Suprapubic skin (tissue), 4 donors: ENCODE measurements at regions not wholly inside any gene's neighbourhood (a gene's known extent, or its start where the extent isn't known, plus 50 kb on each side); places are given as distances from the start of the nearest gene placed in this dataset.

Experiments used
- DNase-seq, 2 donors: peaks; one replicate each; pipeline ENCODE4 v3.0.0-alpha.2; 2019; ENCODE audit warnings: low spot score in 2 of 2
- H3K27ac ChIP-seq: fragments of 200-600 bp; sonication (generic); one replicate; pipeline ENCODE4 v1.5.1; 2019
- H3K27me3 ChIP-seq: fragments of 200-600 bp; sonication (generic); one replicate; pipeline ENCODE4 v1.5.1; 2019
- H3K36me3 ChIP-seq: fragments of 200-600 bp; sonication (generic); one replicate; pipeline ENCODE4 v1.5.1; 2019
- H3K4me1 ChIP-seq: fragments of 200-600 bp; sonication (generic); one replicate; pipeline ENCODE4 v1.5.1; 2019
- H3K4me3 ChIP-seq: fragments of 200-600 bp; sonication (generic); one replicate; pipeline ENCODE4 v1.5.1; 2019; ENCODE audit warnings: mild to moderate bottlenecking
- H3K9me3 ChIP-seq: fragments of 200-600 bp; sonication (generic); one replicate; pipeline ENCODE4 v1.5.1; 2019
- EP300 ChIP-seq: sonication (generic); formaldehyde crosslinking; IDR thresholded peaks from one replicate; pipeline ENCODE4 v1.6.1; 2017; ENCODE audit warnings: antibody characterized with exemption
- POLR2A ChIP-seq, 2 donors: fragments of 450-650 bp; IDR thresholded peaks; one replicate each; pipeline ENCODE4 v1.6.1; 2017; ENCODE audit warnings: antibody characterized with exemption in 2 of 2, mild to moderate bottlenecking in 2 of 2, moderate library complexity in 2 of 2
- POLR2AphosphoS5 ChIP-seq, 3 donors: sonication (generic); formaldehyde crosslinking; IDR thresholded peaks; one replicate each; pipeline ENCODE4 v1.6.1; 2017; ENCODE audit warnings: antibody characterized with exemption in 3 of 3
- WGBS: methylation state at CpG from one replicate; pipeline ENCODE4 v1.1.5; 2018; 5-methylcytosine and 5-hydroxymethylcytosine counted together
- TF ChIP-seq, protein P1 (sequence below), 2 donors: fragments of 200-600 bp in 1 of 2; fragments of 450-650 bp in 1 of 2; sonication (generic) in 1 of 2; IDR thresholded peaks; one replicate each; pipeline ENCODE4 v1.5.1; 2016 to 2019; ENCODE audit warnings: antibody characterized with exemption in 2 of 2, mild to moderate bottlenecking in 1 of 2, moderate library complexity in 1 of 2

DNA sequence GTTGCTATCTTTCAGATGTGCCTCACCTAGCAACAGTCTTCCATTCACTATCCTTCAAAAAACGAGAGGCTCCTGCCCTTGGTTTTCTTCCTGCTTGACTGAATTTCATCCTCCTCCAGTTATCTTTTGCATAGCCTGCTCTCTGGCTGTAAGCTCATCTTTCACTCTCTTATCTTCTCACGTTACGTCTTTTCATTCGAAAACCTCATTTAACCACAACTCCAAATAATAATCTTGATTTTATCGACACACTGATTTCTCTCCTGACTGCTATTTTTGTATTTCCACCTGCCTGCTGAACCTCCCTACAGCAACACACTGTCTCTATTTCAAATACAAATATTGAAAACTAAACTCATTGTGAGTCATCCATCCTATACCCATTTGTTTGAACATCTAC lies 230.7 kb upstream of the TMC3 start:
- no peak for DNase-seq
- TF ChIP-seq EP300 = no peak
- TF ChIP-seq, protein P1, sequence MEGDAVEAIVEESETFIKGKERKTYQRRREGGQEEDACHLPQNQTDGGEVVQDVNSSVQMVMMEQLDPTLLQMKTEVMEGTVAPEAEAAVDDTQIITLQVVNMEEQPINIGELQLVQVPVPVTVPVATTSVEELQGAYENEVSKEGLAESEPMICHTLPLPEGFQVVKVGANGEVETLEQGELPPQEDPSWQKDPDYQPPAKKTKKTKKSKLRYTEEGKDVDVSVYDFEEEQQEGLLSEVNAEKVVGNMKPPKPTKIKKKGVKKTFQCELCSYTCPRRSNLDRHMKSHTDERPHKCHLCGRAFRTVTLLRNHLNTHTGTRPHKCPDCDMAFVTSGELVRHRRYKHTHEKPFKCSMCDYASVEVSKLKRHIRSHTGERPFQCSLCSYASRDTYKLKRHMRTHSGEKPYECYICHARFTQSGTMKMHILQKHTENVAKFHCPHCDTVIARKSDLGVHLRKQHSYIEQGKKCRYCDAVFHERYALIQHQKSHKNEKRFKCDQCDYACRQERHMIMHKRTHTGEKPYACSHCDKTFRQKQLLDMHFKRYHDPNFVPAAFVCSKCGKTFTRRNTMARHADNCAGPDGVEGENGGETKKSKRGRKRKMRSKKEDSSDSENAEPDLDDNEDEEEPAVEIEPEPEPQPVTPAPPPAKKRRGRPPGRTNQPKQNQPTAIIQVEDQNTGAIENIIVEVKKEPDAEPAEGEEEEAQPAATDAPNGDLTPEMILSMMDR (IDR thresholded peaks at IDR 0.05) = no peak
- TF ChIP-seq POLR2A (IDR thresholded peaks at IDR 0.05) = no peak
- TF ChIP-seq POLR2AphosphoS5 (IDR thresholded peaks at IDR 0.05) = no peak
- no peaks in the 10 kb centered on the region for H3K27me3 ChIP-seq
- H3K9me3 ChIP-seq = peaks cover 8% of the 10 kb centered on the region
- H3K4me3 ChIP-seq = no peak overlapping the region
- H3K27ac ChIP-seq = no peak overlapping the region
- 80% methylated on average over 5 of the region's 5 CpGs for WGBS
- H3K4me1 ChIP-seq = no peaks in the 10 kb centered on the region
- no peaks in the 10 kb centered on the region for H3K36me3 ChIP-seq

DNA sequence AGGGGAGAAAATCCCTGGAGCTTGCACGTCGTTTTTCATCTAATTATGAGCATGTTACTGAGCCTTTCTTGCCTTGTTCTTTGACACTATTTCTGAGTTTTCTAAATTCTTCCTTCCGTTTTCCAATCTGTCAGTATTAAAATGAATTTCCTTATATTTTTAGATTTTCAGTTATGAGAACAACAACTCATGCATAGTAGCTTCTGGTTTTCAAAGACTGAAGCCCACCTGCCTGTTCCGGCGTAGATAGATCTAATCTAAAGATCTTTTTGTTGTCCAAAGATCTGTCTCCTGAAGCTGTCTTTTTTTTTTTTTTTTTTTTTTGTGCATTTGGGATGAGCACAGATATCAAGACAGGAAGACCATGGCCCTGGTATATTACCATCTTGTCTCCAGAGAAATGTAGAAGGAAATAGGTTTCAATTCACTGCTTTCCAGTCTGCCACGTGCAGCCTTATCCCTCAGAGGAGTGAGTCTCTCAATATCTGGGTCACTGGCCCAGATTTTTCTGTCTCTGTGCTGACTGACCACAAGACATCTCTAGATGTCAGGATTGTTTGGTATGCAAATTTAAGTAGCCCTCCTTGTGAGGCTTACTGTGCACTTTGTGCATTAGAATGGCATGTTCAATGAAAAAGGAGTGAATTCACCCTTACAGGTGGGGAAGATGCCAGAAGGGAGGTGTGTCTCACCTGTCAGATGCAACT lies 222.3 kb upstream of the TMC3 start:
- Histone ChIP-seq H3K4me3 (no peak overlapping the region), H3K9me3 (peaks cover 17% of the 10 kb centered on the region), H3K27ac (no peak overlapping the region), H3K4me1 (no peaks in the 10 kb centered on the region), H3K36me3 (no peaks in the 10 kb centered on the region), H3K27me3 (no peaks in the 10 kb centered on the region)
- WGBS = 64% methylated on average over 6 of the region's 6 CpGs
- no peak for DNase-seq
- TF ChIP-seq POLR2A (IDR thresholded peaks at IDR 0.05) (no peak), EP300 (no peak), POLR2AphosphoS5 (IDR thresholded peaks at IDR 0.05) (no peak)
- TF ChIP-seq, protein P1 (IDR thresholded peaks at IDR 0.05) = no peak

DNA sequence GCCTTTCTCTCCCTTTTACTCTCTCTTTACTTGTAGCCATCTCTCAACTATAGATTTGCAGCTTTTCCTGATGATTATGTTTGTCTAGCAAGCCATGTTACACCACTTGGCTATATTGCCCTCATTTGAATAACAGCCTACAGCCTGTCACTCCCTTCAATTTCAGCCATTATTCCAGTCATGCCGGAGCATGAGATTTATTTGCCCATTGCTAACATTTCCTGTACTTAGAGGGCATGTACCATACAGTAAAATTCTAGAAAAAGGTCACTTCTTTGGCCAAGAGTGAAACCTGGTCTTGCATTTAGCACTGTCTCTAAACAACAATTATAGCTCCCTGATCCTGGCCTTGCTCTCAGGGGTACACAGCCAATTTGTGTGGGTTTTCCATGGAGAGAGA lies 221.7 kb upstream of the TMC3 start:
- Histone ChIP-seq H3K36me3 (no peaks in the 10 kb centered on the region), H3K27me3 (no peaks in the 10 kb centered on the region), H3K4me1 (no peaks in the 10 kb centered on the region), H3K9me3 (peaks cover 12% of the 10 kb centered on the region), H3K4me3 (no peak overlapping the region), H3K27ac (no peak overlapping the region)
- TF ChIP-seq POLR2AphosphoS5 (IDR thresholded peaks at IDR 0.05) (no peak), POLR2A (IDR thresholded peaks at IDR 0.05) (no peak), EP300 (no peak)
- 44% methylated on average over 1 of the region's 1 CpG for WGBS
- no peak for DNase-seq

DNA sequence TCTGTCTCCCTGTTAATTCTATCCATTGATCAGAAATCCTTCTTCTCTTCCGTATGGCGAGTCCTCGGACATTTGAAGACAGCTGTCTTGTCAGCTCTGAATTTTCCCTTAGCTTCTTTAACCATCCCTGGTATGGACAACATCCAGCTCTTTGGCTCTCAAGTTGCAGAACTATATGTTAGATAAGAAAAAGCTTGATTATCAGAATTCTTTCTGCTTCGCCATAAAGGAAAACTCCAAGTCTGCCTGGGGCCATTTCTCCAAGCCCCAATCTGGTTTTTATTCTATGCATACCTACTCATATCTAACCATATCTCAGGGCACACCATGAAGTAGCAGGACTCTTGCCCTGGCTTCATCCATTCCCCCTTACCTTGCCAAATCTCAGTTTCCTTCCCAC lies 215.7 kb upstream of the TMC3 start:
- no peak for TF ChIP-seq POLR2A (IDR thresholded peaks at IDR 0.05)
- TF ChIP-seq POLR2AphosphoS5 (IDR thresholded peaks at IDR 0.05) = no peak
- no peak for TF ChIP-seq EP300
- TF ChIP-seq, protein P1 (IDR thresholded peaks at IDR 0.05) = no peak
- Histone ChIP-seq H3K4me3 (no peak overlapping the region), H3K4me1 (no peaks in the 10 kb centered on the region), H3K36me3 (no peaks in the 10 kb centered on the region), H3K27ac (no peak overlapping the region), H3K9me3 (no peaks in the 10 kb centered on the region), H3K27me3 (no peaks in the 10 kb centered on the region)
- WGBS = 72% methylated on average over 4 of the region's 4 CpGs
- DNase-seq = no peak

DNA sequence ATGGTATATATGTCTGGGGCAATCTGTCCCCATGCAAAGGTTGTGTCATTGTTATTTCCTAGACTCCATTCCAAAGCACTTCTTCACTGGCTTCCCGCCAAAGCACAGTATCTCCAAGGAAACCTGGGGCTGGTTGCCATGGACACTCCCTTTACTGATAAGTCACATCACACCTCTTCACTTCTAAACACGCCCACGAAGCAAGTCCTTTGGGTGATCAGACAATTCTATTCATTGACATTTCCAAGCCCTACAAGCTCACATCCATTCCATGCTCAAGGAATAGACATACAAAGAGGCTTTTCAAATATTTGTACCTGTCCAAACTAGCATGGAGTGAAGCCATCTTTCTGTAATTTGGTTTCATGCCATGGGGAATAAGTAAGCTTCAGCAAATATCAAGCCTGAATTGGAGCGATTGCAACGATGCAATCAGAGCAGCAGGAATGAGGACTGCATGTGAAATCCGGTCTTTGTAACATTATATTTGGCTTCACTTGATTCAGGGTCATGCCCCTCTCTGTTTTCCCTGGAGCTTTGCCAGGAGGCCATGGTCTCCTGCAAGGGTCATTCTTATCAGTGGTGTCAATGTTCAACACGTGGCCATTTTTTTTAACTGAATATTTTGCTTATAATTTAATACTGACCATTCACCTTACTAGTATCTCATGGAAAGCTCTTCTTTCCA lies 201.6 kb upstream of the TMC3 start:
- WGBS = 32% methylated on average over 7 of the region's 7 CpGs
- Histone ChIP-seq H3K4me3 (no peak overlapping the region), H3K4me1 (no peaks in the 10 kb centered on the region), H3K27me3 (peaks cover 4% of the 10 kb centered on the region), H3K27ac (no peak overlapping the region), H3K9me3 (no peaks in the 10 kb centered on the region), H3K36me3 (no peaks in the 10 kb centered on the region)
- DNase-seq = no peak
- no peak for TF ChIP-seq EP300
- TF ChIP-seq, protein P1 (IDR thresholded peaks at IDR 0.05) = no peak
- TF ChIP-seq POLR2AphosphoS5 (IDR thresholded peaks at IDR 0.05) = no peak
- TF ChIP-seq POLR2A (IDR thresholded peaks at IDR 0.05) = no peak
